GM12872 (cell line): ENCODE measurements at regions not wholly inside any gene's neighbourhood (a gene's known extent, or its start where the extent isn't known, plus 50 kb on each side); places are given as distances from the start of the nearest gene placed in this dataset.

ENCODE experiments used
- CTCF ChIP-seq: IDR thresholded peaks from 3 replicates; pipeline ENCODE4 v1.5.1; 2011; ENCODE audit warnings: low read depth, mild to moderate bottlenecking, low read length, moderate library complexity; ENCODE audit not compliant: insufficient read depth

DNA sequence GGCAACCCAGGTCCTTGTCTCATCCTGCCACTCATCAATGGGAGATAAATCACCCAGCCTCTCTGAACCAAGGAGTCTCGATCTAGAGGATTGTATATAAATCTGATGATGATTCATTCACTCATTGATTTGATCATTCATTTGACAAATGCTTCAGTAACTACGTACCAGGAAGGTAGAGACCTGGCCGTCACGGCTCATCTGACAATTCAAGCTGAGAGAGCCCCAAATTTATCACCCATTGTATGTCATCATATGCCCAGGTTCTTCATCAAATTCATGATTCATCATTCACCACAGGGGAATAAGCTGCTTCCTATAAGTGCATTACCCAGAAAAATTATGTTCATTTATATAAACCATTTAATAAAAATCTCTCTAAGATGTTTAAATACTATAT, 116.9 kb downstream of the FAM161A start:
- TF ChIP-seq CTCF: no peak

- TF ChIP-seq CTCF: no peak
Measured at GRCh38 chr2:61733563-61733962, 120.3 kb downstream of the FAM161A start.

- 0 out of 3 replicates have a peak, but pooled peaks have one; percentile 7 for TF ChIP-seq CTCF
Measured at GRCh38 chr2:61732787-61733186, 121.1 kb downstream of the FAM161A start.

- no peak for TF ChIP-seq CTCF
Measured at GRCh38 chr2:61727746-61728145, 126.1 kb downstream of the FAM161A start.

DNA sequence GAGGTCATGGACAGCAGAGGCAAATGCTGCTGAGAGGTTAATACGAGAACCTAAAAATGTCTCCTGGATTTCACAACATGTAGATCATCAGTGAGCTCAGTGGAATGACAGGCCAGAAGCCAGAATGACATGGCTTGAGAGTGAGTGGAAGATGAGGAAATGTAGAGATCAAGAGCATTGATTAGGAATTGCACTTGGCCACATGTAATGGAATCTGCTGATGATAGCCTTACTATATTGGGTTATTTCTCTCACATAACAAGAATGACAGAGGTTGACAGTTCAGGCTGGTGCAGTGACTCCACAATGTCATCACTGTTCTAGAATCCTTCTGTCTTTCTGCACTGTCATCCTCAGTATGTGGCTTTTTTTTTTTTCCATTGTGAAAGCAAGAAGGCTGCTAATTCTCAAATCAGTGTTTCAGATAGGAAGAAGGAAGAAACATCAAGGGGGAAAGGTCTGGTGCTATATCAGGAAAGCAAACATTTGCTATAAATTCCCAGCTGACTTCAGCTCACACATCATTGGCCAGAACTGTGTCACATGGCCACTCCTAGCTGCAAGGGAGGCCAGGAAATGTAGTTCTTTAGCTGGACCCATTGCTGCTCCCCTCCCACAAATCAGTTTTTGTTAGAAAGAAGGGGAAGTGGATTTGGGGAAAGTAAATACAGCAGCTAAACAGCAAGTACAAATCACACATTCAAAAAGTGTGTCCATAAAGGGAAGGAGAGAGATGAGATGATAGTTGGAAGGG, 127.2 kb downstream of the FAM161A start:
- no peak for TF ChIP-seq CTCF

GRCh38 chr2:61722800-61723199, 131.1 kb downstream of the FAM161A start:
- no peak for TF ChIP-seq CTCF

GRCh38 chr2:61722318-61722717, 131.5 kb downstream of the FAM161A start:
- TF ChIP-seq CTCF: no peak
